B cell (primary cell): ENCODE measurements at regions not wholly inside any gene's neighbourhood (a gene's known extent, or its start where the extent isn't known, plus 50 kb on each side); places are given as distances from the start of the nearest gene placed in this dataset.

Experiments used
- ATAC-seq: fragments of 200-7000 bp; cut with Tn5 transposase; one replicate; pipeline ENCODE4 v1.10.0; 2021; ENCODE audit warnings: low read depth, mild to moderate bottlenecking, moderate number of reproducible peaks, moderate library complexity
- CTCF ChIA-PET: fragments of 350-600 bp; sonication (Branson Sonifier 250); formaldehyde crosslinking; loops from one replicate; lab custom pipeline; 2021; ENCODE audit warnings: antibody characterized with exemption, inconsistent platforms; lab: Charles Lee
- POLR2A ChIA-PET: fragments of 350-600 bp; sonication (Branson Sonifier 250); formaldehyde crosslinking; loops from one replicate; lab custom pipeline; 2021; ENCODE audit warnings: antibody characterized with exemption; lab: Charles Lee
- DNase-seq: peaks from one replicate; pipeline ENCODE4 v3.0.0; 2013
- H2AFZ ChIP-seq: 2 replicates; pipeline ENCODE4 v1.6.1; 2012; ENCODE audit warnings: mild to moderate bottlenecking, low read depth, low read length; ENCODE audit not compliant: insufficient read depth, poor library complexity, severe bottlenecking
- H3K27ac ChIP-seq, 2 donors: 1 replicate in 1 of 2; 2 replicates in 1 of 2; pipeline ENCODE4 v1.5.1; 2012 to 2013; ENCODE audit warnings: low read length in 2 of 2, mild to moderate bottlenecking in 2 of 2, moderate library complexity in 1 of 2
- H3K27me3 ChIP-seq, 4 experiments: fragments of 200-600 bp in 1 of 4; sonication (generic) in 1 of 4; replicated peaks in 1 of 4; 1 replicate in 2 of 4; 2 replicates in 2 of 4; pipeline versions ENCODE4 v1.6.1 to v1.7.0; 2013 to 2016; ENCODE audit warnings: low read length in 3 of 4, mild to moderate bottlenecking in 2 of 4, mixed read lengths in 1 of 4, moderate library complexity in 1 of 4; ENCODE audit not compliant: insufficient read depth in 4 of 4, control insufficient read depth in 3 of 4; ENCODE audit errors: control extremely low read depth in 1 of 4
- H3K36me3 ChIP-seq, 2 experiments: replicated peaks in 1 of 2; 1 replicate in 1 of 2; 2 replicates in 1 of 2; pipeline versions ENCODE4 v1.6.1 to v1.7.1; 2013; ENCODE audit warnings: low read length in 1 of 2; ENCODE audit not compliant: insufficient read depth in 2 of 2, control insufficient read depth in 1 of 2; ENCODE audit errors: control extremely low read depth in 1 of 2, extremely low read depth in 1 of 2
- H3K4me1 ChIP-seq, 2 donors: fragments of 200-600 bp in 1 of 2; sonication (generic) in 1 of 2; 1 replicate in 1 of 2; 2 replicates in 1 of 2; pipeline versions ENCODE4 v1.5.1 to v1.6.1; 2013 to 2017; ENCODE audit warnings: low read length in 2 of 2; ENCODE audit not compliant: control insufficient read depth in 2 of 2, insufficient read depth in 2 of 2
- H3K4me2 ChIP-seq: replicated peaks from 2 replicates; pipeline ENCODE3; 2012; ENCODE audit warnings: mild to moderate bottlenecking, low read depth, low read length; ENCODE audit not compliant: poor library complexity, severe bottlenecking
- H3K4me3 ChIP-seq, 5 experiments: fragments of 200-600 bp in 1 of 5; sonication (generic) in 1 of 5; 1 replicate in 3 of 5; 2 replicates in 2 of 5; pipeline versions ENCODE4 v1.5.1 to v1.7.0; 2011 to 2016; ENCODE audit warnings: low read length in 4 of 5, mild to moderate bottlenecking in 4 of 5, low read depth in 2 of 5, control low read depth in 1 of 5, moderate library complexity in 1 of 5; ENCODE audit not compliant: insufficient read depth in 1 of 5; ENCODE audit errors: control extremely low read depth in 1 of 5, extremely low read depth in 1 of 5
- H3K79me2 ChIP-seq: fragments of 200-600 bp; sonication (generic); one replicate; pipeline ENCODE4 v1.6.0; 2016; ENCODE audit warnings: low read length; ENCODE audit not compliant: control insufficient read depth, insufficient read depth
- H3K9ac ChIP-seq: fragments of 200-600 bp; sonication (generic); 2 replicates; pipeline ENCODE4 v1.6.1; 2017; ENCODE audit warnings: mild to moderate bottlenecking, low read length, moderate library complexity
- H3K9me3 ChIP-seq, 3 donors: one replicate each; pipeline versions ENCODE4 v1.6.1 to v1.7.1; 2013; ENCODE audit warnings: low read length in 2 of 3; ENCODE audit not compliant: control insufficient read depth in 2 of 3, insufficient read depth in 1 of 3; ENCODE audit errors: control extremely low read depth in 1 of 3
- H4K20me1 ChIP-seq: 2 replicates; pipeline ENCODE4 v1.6.0; 2012; ENCODE audit warnings: mild to moderate bottlenecking, low read length; ENCODE audit not compliant: insufficient read depth, control insufficient read depth, poor library complexity, severe bottlenecking
- H3K27ac Mint-ChIP-seq: one replicate; pipeline ENCODE4 v1.8.0; 2021; ENCODE audit warnings: mixed read lengths
- H3K27me3 Mint-ChIP-seq: one replicate; pipeline ENCODE4 v1.8.0; 2021; ENCODE audit warnings: mixed read lengths
- H3K4me1 Mint-ChIP-seq: one replicate; pipeline ENCODE4 v1.8.0; 2021; ENCODE audit warnings: mixed read lengths
- H3K4me3 Mint-ChIP-seq: one replicate; pipeline ENCODE4 v1.8.0; 2021; ENCODE audit warnings: mixed read lengths
- H3K9me3 Mint-ChIP-seq: one replicate; pipeline ENCODE4 v1.8.0; 2022; ENCODE audit warnings: mixed read lengths; ENCODE audit not compliant: insufficient read depth
- CTCF ChIP-seq: fragments of 200-600 bp; IDR thresholded peaks from one replicate; pipeline ENCODE4 v1.8.0; 2022; ENCODE audit warnings: antibody characterized with exemption, mild to moderate bottlenecking
- EZH2 ChIP-seq: IDR thresholded peaks from 2 replicates; pipeline ENCODE4 v1.6.1; 2012; ENCODE audit warnings: borderline replicate concordance, low read depth, mild to moderate bottlenecking, moderate library complexity, low read length; ENCODE audit not compliant: insufficient read depth, poor library complexity, severe bottlenecking
- WGBS: methylation state at CpG from one replicate; pipeline ENCODE4 v1.1.5; 2013; ENCODE audit warnings: missing lambda C conversion rate; ENCODE audit not compliant: insufficient coverage; 5-methylcytosine and 5-hydroxymethylcytosine counted together
- intact Hi-C: fragments of 100-400 bp; cut with micrococcal nuclease; formaldehyde crosslinking; loops from one replicate; pipeline ENCODE4 v1.10.0; 2022

- ChIA-PET POLR2A (no interaction called here), CTCF (no interaction called here)
- no peak for ATAC-seq
- Histone ChIP-seq H3K79me2 (no peaks in the 10 kb centered on the region), H4K20me1 (no peaks in the 10 kb centered on the region), H3K9ac (no peak overlapping the region), H3K4me1 (no peaks in the 10 kb centered on the region), H2AFZ (no peak overlapping the region), H3K4me2 (no peak overlapping the region), H3K27ac (no peak overlapping the region), H3K27me3 (no peaks in the 10 kb centered on the region), H3K36me3 (no peaks in the 10 kb centered on the region), H3K9me3 (no peaks in the 10 kb centered on the region), H3K4me3 (no peak overlapping the region)
- no peak for DNase-seq
- TF ChIP-seq CTCF, result no peak
- no peak for TF ChIP-seq EZH2
- Mint-ChIP-seq H3K27ac (no peak overlapping the region), H3K9me3 (peaks cover 2% of the 10 kb centered on the region), H3K4me3 (no peak overlapping the region), H3K27me3 (no peaks in the 10 kb centered on the region), H3K4me1 (no peaks in the 10 kb centered on the region)
- intact Hi-C loops, result no loop called here
- WGBS, result 86% methylated on average over 1 of the region's 2 CpGs
These were observed 687.0 kb upstream of the EPHA5 start for GRCh38 chr4:66357316-66357715.

GRCh38 chr4:66355328-66355727, 685.0 kb upstream of the EPHA5 start:
- Histone ChIP-seq H3K27ac (no peak overlapping the region), H3K4me3 (no peak overlapping the region), H4K20me1 (no peaks in the 10 kb centered on the region), H3K9ac (no peak overlapping the region), H3K79me2 (no peaks in the 10 kb centered on the region), H3K27me3 (no peaks in the 10 kb centered on the region), H3K4me2 (no peak overlapping the region), H3K9me3 (no peaks in the 10 kb centered on the region), H2AFZ (no peak overlapping the region), H3K4me1 (no peaks in the 10 kb centered on the region), H3K36me3 (no peaks in the 10 kb centered on the region)
- Mint-ChIP-seq H3K27me3 (no peaks in the 10 kb centered on the region), H3K4me1 (no peaks in the 10 kb centered on the region), H3K9me3 (peaks cover 2% of the 10 kb centered on the region), H3K27ac (no peak overlapping the region), H3K4me3 (no peak overlapping the region)
- CTCF ChIA-PET, result no interaction called here
- ATAC-seq (no peak), DNase-seq (no peak)
- no peak for TF ChIP-seq EZH2
- TF ChIP-seq CTCF, result no peak
- POLR2A ChIA-PET, result no interaction called here
- intact Hi-C loops, result no loop called here
- no CpG with 5 or more reads among the region's 2 CpGs for WGBS
